Activated naive CD8-positive, alpha-beta T cell treated with anti-CD3 and anti-CD28 coated beads for 36 hours (primary cell): ENCODE measurements at regions not wholly inside any gene's neighbourhood (a gene's known extent, or its start where the extent isn't known, plus 50 kb on each side); places are given as distances from the start of the nearest gene placed in this dataset.

Experiments
- DNase-seq: peaks from one replicate; pipeline ENCODE4 v3.0.0; 2021
- H3K27ac Mint-ChIP-seq: one replicate; pipeline ENCODE4 v1.8.0; 2022; ENCODE audit warnings: mild to moderate bottlenecking, moderate library complexity, mixed read lengths
- H3K27me3 Mint-ChIP-seq: one replicate; pipeline ENCODE4 v1.8.0; 2022; ENCODE audit warnings: mild to moderate bottlenecking, mixed read lengths
- H3K36me3 Mint-ChIP-seq: one replicate; pipeline ENCODE4 v1.8.0; 2021; ENCODE audit warnings: mild to moderate bottlenecking, mixed read lengths
- H3K4me1 Mint-ChIP-seq: one replicate; pipeline ENCODE4 v1.8.0; 2021; ENCODE audit warnings: mixed read lengths
- H3K4me3 Mint-ChIP-seq: one replicate; pipeline ENCODE4 v1.8.0; 2022; ENCODE audit warnings: mild to moderate bottlenecking, moderate library complexity, mixed read lengths
- H3K9me3 Mint-ChIP-seq: one replicate; pipeline ENCODE4 v1.8.0; 2022; ENCODE audit warnings: mixed read lengths

DNA sequence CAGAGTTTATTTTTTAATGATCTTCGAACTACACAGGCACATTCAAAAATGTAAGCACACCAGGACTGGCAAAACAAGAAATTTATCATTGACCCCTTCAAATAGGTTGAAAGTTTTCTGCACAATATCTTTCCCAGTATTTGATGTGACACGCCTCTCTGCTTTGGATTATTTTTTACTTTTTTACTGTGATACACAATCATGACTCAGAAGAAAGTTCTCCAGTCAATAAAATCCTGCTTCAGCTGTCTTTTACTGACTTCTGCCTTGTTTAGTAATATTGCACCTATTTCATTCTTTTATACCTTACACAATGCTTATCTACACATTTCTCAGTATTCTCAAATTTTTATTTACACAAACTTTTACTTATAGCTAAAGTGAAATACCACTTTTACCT lies 1750.4 kb downstream of the PCDH9 start:
- H3K27ac Mint-ChIP-seq, result no peak overlapping the region
- no peak overlapping the region for H3K4me3 Mint-ChIP-seq

GRCh38 chr13:65473196-65473595 lies 1756.9 kb downstream of the PCDH9 start:
- no peak overlapping the region for H3K4me3 Mint-ChIP-seq
- H3K27ac Mint-ChIP-seq, result no peak overlapping the region
- no peaks in the 10 kb centered on the region for H3K4me1 Mint-ChIP-seq
- peaks cover 3% of the 10 kb centered on the region for H3K9me3 Mint-ChIP-seq
- no peak for DNase-seq
- H3K36me3 Mint-ChIP-seq, result no peaks in the 10 kb centered on the region
- no peaks in the 10 kb centered on the region for H3K27me3 Mint-ChIP-seq

More for the DNA sequence above, 1750.4 kb downstream of the PCDH9 start:
- H3K27me3 Mint-ChIP-seq, result no peaks in the 10 kb centered on the region
- peaks cover 2% of the 10 kb centered on the region for H3K9me3 Mint-ChIP-seq
- H3K36me3 Mint-ChIP-seq, result no peaks in the 10 kb centered on the region
- DNase-seq, result no peak
- H3K4me1 Mint-ChIP-seq, result no peaks in the 10 kb centered on the region

DNA sequence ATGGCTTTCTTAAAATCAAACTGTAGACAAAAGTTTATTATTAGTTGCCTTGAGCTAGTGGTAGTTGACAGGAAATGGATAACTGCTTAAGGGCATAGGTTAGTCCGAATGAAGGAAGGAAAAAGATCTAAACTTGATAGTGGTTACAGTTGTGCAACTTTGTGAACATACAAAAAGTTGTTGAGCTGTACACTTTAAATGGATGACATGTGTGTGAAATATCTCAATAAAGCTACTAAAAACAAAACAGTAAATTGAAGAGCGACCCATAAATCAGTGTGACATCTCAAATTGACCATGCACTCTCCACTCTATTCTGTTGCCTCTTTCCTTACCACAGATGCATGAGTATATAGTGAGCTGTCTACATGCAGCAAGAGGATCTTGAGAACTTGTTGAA lies 1757.8 kb downstream of the PCDH9 start:
- H3K36me3 Mint-ChIP-seq, result no peaks in the 10 kb centered on the region
- no peak for DNase-seq

GRCh38 chr13:65470781-65471180 lies 1759.4 kb downstream of the PCDH9 start:
- Mint-ChIP-seq H3K36me3 (no peaks in the 10 kb centered on the region), H3K27me3 (no peaks in the 10 kb centered on the region), H3K9me3 (peaks cover 7% of the 10 kb centered on the region), H3K27ac (no peak overlapping the region), H3K4me3 (no peak overlapping the region), H3K4me1 (no peaks in the 10 kb centered on the region)
- no peak for DNase-seq

More for the DNA sequence above, 1757.8 kb downstream of the PCDH9 start:
- H3K4me1 Mint-ChIP-seq, result no peaks in the 10 kb centered on the region
- no peak overlapping the region for H3K4me3 Mint-ChIP-seq
- no peaks in the 10 kb centered on the region for H3K27me3 Mint-ChIP-seq
- H3K9me3 Mint-ChIP-seq, result peaks cover 3% of the 10 kb centered on the region
- no peak overlapping the region for H3K27ac Mint-ChIP-seq

GRCh38 chr13:65468628-65469027 lies 1761.5 kb downstream of the PCDH9 start:
- Mint-ChIP-seq H3K27me3 (no peaks in the 10 kb centered on the region), H3K27ac (no peak overlapping the region), H3K9me3 (peaks cover 5% of the 10 kb centered on the region)

DNA sequence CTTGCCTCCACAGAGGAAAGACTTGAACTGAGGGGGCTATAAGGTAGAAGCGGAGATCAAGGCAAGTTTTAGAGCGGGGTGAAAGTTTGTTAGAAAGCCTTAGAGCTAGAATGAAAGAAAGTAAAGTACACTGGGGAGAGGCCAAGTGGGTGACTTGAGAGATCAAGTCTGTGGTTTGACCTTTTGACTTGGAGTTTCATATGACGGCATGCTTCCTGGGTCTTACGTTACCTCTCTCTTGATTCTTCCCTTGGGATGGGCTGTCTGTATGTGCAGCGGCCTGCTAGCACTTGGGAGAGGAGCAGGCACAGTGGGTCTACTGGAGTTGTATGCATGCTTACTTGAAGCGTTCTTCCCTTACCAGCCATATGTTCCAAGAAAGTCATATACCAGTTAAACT lies 1768.5 kb downstream of the PCDH9 start:
- no peaks in the 10 kb centered on the region for H3K36me3 Mint-ChIP-seq
- no peak overlapping the region for H3K4me3 Mint-ChIP-seq

More at GRCh38 chr13:65468628-65469027, 1761.5 kb downstream of the PCDH9 start:
- Mint-ChIP-seq H3K4me1 (no peaks in the 10 kb centered on the region), H3K4me3 (no peak overlapping the region), H3K36me3 (no peaks in the 10 kb centered on the region)
- no peak for DNase-seq

DNA sequence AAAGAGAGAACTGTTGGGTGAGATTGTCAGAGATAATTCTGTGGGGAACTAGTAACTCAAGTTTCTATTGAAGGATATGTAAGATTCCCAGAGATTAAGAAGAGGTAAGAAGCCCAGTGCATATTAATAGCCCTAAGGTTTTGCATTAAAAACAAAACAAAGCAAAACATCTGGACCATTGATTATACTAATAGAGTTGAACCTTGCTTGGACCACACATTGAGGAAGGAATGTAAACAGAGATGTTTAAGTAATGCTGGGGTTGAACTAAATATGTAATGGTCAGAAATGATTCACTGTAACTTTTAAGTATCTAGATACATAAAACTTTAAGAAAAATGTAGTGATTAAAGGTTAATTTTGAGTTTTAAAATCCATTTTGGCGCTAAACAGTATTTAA lies 1770.0 kb downstream of the PCDH9 start:
- H3K27me3 Mint-ChIP-seq, result no peaks in the 10 kb centered on the region

More for the DNA sequence above, 1768.5 kb downstream of the PCDH9 start:
- H3K9me3 Mint-ChIP-seq, result peaks cover 5% of the 10 kb centered on the region
- no peak overlapping the region for H3K27ac Mint-ChIP-seq
- no peaks in the 10 kb centered on the region for H3K4me1 Mint-ChIP-seq
- no peaks in the 10 kb centered on the region for H3K27me3 Mint-ChIP-seq
- no peak for DNase-seq

GRCh38 chr13:65456150-65456912 lies 1773.8 kb downstream of the PCDH9 start:
- Mint-ChIP-seq H3K36me3 (no peaks in the 10 kb centered on the region), H3K27me3 (no peaks in the 10 kb centered on the region), H3K27ac (no peak overlapping the region), H3K4me1 (no peaks in the 10 kb centered on the region), H3K9me3 (peaks cover 1% of the 10 kb centered on the region), H3K4me3 (no peak overlapping the region)
- no peak for DNase-seq

More for the DNA sequence above, 1770.0 kb downstream of the PCDH9 start:
- H3K36me3 Mint-ChIP-seq, result no peaks in the 10 kb centered on the region
- H3K27ac Mint-ChIP-seq, result no peak overlapping the region
- H3K4me3 Mint-ChIP-seq, result no peak overlapping the region
- H3K9me3 Mint-ChIP-seq, result peaks cover 1% of the 10 kb centered on the region
- H3K4me1 Mint-ChIP-seq, result no peaks in the 10 kb centered on the region
- DNase-seq, result no peak

GRCh38 chr13:65454403-65454802 lies 1775.7 kb downstream of the PCDH9 start:
- Mint-ChIP-seq H3K36me3 (no peaks in the 10 kb centered on the region), H3K9me3 (peaks cover 1% of the 10 kb centered on the region), H3K27me3 (no peaks in the 10 kb centered on the region), H3K4me3 (no peak overlapping the region), H3K27ac (no peak overlapping the region), H3K4me1 (no peaks in the 10 kb centered on the region)
- DNase-seq, result no peak

GRCh38 chr13:65453982-65454381 lies 1776.2 kb downstream of the PCDH9 start:
- H3K9me3 Mint-ChIP-seq, result peaks cover 1% of the 10 kb centered on the region
- no peaks in the 10 kb centered on the region for H3K27me3 Mint-ChIP-seq
- no peaks in the 10 kb centered on the region for H3K4me1 Mint-ChIP-seq
- H3K4me3 Mint-ChIP-seq, result no peak overlapping the region
- DNase-seq, result no peak
- H3K27ac Mint-ChIP-seq, result no peak overlapping the region
- H3K36me3 Mint-ChIP-seq, result no peaks in the 10 kb centered on the region

GRCh38 chr13:65445340-65445739 lies 1784.8 kb downstream of the PCDH9 start:
- Mint-ChIP-seq H3K9me3 (peaks cover 20% of the 10 kb centered on the region), H3K27me3 (no peaks in the 10 kb centered on the region), H3K27ac (no peak overlapping the region), H3K4me3 (no peak overlapping the region), H3K36me3 (no peaks in the 10 kb centered on the region), H3K4me1 (no peaks in the 10 kb centered on the region)
- DNase-seq, result no peak

- peaks cover 5% of the 10 kb centered on the region for H3K9me3 Mint-ChIP-seq
- no peaks in the 10 kb centered on the region for H3K27me3 Mint-ChIP-seq
- no peak overlapping the region for H3K27ac Mint-ChIP-seq
- H3K36me3 Mint-ChIP-seq, result no peaks in the 10 kb centered on the region
- H3K4me3 Mint-ChIP-seq, result no peak overlapping the region
- H3K4me1 Mint-ChIP-seq, result no peaks in the 10 kb centered on the region
- no peak for DNase-seq
Measured at GRCh38 chr13:65435590-65435989, 1794.5 kb downstream of the PCDH9 start.

GRCh38 chr13:65417953-65418352 lies 1812.2 kb downstream of the PCDH9 start:
- Mint-ChIP-seq H3K36me3 (peaks cover 1% of the 10 kb centered on the region), H3K27me3 (no peaks in the 10 kb centered on the region), H3K9me3 (peaks cover 8% of the 10 kb centered on the region), H3K27ac (no peak overlapping the region), H3K4me3 (no peak overlapping the region), H3K4me1 (no peaks in the 10 kb centered on the region)
- no peak for DNase-seq

DNA sequence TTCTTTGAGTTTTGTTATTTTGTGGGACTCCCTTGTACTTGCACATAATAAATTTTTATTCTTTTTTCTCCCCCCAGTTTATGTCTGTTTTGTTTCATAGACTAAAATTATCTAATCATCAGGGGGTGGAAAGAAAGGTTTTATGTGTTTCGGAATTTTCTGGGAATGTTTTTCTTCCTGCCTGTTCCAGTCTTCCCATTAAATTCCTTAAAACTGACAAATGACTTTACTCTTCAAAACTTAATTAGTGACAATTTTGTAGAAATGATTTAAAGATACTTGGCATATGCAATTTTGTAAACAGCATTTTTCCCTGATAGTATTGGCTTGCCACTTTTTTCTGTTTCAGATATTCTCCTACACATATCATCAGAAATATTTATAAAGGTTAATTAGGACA lies 1813.4 kb downstream of the PCDH9 start:
- Mint-ChIP-seq H3K4me3 (no peak overlapping the region), H3K27me3 (no peaks in the 10 kb centered on the region), H3K9me3 (peaks cover 5% of the 10 kb centered on the region), H3K4me1 (no peaks in the 10 kb centered on the region), H3K27ac (no peak overlapping the region), H3K36me3 (peaks cover 1% of the 10 kb centered on the region)
- DNase-seq, result no peak

- Mint-ChIP-seq H3K4me1 (no peaks in the 10 kb centered on the region), H3K36me3 (peaks cover 1% of the 10 kb centered on the region), H3K9me3 (peaks cover 3% of the 10 kb centered on the region), H3K27me3 (no peaks in the 10 kb centered on the region), H3K27ac (no peak overlapping the region), H3K4me3 (no peak overlapping the region)
- DNase-seq, result no peak
Measured at GRCh38 chr13:65414187-65414586, 1815.9 kb downstream of the PCDH9 start.

- Mint-ChIP-seq H3K36me3 (no peaks in the 10 kb centered on the region), H3K4me1 (no peaks in the 10 kb centered on the region), H3K4me3 (no peak overlapping the region), H3K27ac (no peak overlapping the region), H3K27me3 (no peaks in the 10 kb centered on the region), H3K9me3 (no peaks in the 10 kb centered on the region)
- DNase-seq, result no peak
Measured at GRCh38 chr13:65411521-65411920, 1818.6 kb downstream of the PCDH9 start.
